Activated effector memory CD4-positive, alpha-beta T cell treated with anti-CD3 and anti-CD28 coated beads, Interleukin-2, amount 50 U/mL, for 16 hours (primary cell): ENCODE measurements at regions not wholly inside any gene's neighbourhood (a gene's known extent, or its start where the extent isn't known, plus 50 kb on each side); places are given as distances from the start of the nearest gene placed in this dataset.

ENCODE experiments used
- DNase-seq: peaks from one replicate; pipeline ENCODE4 v3.0.0-alpha.2; 2020

DNA sequence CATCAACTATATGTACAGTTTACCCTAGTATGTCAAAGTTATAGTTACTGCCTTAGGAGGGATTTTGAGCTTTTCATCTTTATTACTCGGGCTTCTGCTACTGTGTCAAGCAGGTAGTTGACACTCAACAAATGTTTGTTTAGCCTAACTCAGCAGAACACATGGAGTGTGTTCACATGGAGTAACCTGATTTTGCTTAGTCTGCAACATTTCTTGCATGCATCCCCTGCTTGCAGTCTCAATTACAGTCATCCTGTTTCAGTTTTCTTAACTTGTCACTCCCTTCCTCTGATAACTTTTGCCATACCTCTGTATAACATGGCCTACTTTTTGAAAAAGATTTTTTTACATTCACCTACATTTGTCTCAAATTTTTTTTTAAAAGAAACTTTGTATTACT, 135.5 kb downstream of the NMUR2 start:
- no peak for DNase-seq

DNA sequence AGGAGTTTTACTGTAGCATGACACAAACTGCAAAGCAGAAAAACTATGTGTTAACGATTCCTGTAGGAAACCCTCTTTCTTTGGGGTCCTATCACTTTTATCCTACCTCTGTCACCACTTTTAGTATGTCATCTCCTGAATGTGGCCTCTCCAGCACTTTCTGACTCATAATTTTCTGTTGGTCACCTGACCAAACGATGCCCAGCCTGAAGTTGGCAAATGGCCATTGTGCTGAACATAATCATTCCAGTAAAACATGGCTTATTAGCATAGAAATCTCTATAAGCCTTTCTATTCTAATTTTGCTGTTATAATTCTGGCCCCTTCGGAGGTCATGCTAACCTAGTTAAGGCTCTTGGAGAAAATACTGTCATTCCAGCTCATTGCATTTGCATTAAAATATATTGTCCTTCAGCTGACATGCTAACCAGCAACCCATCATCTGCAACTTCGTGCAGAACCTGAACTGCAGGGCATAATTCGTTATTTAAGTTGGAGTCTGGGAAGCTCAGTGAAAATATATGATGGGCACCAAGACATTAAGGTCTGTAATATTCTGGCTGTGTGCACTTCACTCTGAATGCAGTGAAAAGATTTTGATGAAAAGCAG, 140.3 kb downstream of the NMUR2 start:
- DNase-seq = no peak

DNA sequence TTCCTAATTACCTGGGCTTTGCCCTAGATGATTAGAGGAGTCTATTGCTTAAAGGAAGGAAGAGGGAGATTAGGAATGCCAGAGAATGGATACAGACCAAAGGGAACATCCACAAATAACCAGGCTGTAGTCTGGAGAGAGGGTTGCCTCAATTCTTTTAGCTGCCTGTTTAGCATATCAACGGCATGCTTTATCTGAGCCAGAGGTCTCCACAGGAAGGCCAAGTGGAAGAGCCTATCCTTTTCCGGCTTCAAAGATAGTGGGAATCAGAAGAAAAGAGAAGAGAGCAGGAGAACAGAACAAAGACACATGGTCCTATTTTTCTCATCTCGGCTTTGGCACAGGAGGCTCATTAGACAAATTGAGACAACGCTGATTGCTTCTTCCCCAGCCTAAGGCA, 142.4 kb downstream of the NMUR2 start:
- DNase-seq = no peak

DNA sequence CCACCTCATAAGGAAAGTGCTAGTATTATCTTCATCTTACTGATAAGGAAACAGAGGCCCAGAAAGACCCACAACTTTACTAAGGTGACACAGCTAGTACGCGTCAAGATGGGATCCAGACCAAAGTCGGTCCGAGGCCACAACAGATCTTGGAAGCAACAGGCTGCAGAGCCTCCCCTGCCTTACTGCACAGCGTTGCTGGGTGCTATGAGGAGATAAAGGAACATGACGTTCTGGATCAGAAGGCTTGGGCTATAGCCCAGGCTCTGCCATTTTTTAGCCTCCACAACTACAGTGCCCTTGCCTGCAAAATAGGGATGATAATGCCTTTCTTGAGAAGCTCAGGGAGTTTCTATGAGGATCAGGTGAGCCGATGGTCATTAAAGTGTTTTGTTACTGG, 144.1 kb downstream of the NMUR2 start:
- no peak for DNase-seq

DNA sequence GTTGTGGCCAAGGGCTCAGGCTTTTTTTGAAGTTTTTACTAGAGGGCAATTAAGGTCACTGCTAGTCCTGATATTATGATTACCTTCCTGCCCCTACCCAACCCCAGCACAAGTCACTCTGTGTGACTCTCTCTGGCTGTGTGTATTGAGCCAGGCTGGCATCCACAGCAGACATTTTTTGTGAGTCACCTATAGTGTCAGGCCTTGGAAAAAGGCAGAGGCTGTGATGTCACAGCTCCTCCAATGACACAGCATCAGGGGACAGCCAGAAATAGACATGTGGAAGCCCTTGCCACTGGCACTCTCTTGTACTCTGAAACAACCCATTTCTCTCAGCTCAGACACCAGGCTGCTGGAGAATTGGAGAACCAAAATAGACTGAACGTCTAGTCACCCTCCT, 145.4 kb downstream of the NMUR2 start:
- DNase-seq = no peak

DNA sequence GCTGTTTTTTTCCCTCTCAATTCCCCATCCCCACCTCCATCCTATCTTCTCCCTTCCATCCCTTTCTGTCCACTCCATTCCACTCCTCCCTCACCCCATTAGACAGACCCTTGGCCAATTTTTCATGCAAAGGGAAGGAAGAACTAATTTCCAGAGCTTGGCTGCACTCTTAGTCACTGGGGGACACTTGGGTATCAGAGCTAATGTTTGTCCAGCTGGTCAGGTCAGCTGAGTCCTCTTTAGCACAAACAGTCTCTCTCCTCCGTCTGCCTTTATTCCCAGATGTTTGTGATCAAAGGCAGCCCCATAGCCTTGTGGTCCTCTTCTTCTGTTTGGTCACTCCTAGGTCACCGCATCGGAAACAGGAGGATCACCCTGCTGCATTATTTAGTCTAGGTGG, 148.5 kb downstream of the NMUR2 start:
- DNase-seq = no peak

DNA sequence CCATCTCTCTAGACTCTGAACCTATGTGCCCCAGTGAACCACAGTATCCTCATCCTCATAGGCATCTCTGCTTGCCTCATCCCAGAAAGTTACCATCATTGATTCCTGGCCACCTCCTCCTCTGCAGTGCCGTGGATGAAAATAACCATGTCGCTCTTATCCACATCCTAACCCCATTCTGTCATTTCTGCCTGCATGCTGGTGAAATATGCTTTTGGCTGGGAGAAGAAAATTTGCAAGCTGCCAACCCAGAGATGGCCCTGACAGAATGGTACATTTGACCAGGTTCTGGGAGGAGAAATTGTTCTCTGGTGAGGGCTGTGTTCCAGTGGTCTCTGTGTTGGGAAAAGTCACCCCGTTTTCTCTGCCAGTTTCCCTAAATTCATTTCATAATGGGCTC, 149.7 kb downstream of the NMUR2 start:
- DNase-seq = no peak

DNA sequence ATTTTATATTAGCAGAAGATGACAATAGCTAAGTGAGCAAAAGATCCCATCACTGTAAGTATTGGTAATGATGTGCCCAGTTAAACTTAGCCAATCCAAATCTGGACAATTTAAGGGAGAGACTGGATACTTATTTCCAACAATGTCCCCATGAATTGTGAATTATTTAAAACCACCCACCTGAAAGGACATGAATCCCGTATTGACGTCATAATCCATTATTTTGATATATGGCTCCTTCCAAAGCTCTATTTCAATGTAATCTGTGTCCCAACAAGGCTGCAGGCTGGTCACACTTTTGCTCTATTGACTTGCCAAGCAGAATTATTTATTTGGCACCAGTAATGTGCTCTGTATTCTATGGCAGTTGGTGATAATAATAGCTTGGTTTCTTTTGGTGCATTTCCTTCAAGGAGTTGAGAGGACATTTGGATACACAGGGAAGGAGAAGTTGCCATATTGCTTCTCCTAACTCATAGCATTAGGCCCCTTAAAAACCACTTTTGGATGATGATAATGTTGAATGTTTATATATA, 157.2 kb downstream of the NMUR2 start:
- no peak for DNase-seq

DNA sequence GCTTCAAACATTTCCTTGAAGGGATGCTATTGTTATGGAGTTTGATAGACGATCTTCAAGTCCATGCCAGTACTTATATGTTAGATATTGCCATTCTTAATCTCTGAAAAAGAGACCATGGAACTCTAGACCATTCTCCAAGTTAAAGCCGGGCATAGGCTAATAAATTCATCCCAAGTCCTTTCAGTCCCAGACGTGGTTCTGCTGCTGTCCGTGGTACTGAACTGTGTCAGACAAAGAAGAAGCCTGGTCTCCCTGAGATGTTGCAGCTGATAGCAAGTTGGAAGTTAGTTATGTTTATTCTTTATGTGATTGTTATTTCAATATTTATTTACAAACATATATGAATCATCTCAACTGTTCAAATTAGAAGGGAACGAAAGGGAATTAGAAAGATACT, 158.7 kb downstream of the NMUR2 start:
- no peak for DNase-seq

DNA sequence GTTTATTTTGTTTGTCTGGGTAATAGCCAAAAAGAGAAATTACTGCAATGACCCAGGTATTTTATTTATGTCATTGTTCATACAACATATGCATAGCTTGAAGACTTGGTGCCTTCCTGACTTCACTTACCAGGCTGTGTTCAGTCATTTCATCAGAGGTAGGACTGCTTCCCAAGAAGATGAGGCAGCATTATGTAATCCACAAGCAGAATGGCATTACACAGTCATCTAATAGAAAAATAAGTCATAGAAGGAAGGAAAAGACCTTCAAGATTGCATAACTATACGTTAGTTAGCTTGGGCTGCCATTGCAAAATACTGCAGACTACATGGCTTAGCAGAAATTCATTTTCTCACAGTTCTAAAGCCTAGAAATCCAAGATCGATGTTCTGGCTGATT, 167.5 kb downstream of the NMUR2 start:
- no peak for DNase-seq

DNA sequence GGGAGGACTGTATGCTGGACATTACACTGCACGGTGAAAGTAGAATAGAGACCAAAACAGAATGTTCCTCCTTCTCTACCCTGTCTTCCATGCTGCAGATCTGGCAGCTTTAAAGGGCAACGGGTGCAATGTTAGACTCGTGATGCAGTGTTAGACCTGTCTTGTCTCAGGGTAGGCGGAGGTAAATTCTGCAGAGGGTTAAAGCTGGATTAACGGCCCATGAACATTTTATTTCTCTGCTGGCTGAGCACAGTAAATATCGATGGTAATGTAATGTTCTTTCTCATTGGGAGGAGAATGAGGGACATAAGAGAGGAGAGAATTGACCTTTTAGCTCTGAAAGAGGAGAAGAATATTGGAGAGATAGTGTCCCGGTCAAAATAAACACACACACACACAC, 178.9 kb downstream of the NMUR2 start:
- DNase-seq = no peak

DNA sequence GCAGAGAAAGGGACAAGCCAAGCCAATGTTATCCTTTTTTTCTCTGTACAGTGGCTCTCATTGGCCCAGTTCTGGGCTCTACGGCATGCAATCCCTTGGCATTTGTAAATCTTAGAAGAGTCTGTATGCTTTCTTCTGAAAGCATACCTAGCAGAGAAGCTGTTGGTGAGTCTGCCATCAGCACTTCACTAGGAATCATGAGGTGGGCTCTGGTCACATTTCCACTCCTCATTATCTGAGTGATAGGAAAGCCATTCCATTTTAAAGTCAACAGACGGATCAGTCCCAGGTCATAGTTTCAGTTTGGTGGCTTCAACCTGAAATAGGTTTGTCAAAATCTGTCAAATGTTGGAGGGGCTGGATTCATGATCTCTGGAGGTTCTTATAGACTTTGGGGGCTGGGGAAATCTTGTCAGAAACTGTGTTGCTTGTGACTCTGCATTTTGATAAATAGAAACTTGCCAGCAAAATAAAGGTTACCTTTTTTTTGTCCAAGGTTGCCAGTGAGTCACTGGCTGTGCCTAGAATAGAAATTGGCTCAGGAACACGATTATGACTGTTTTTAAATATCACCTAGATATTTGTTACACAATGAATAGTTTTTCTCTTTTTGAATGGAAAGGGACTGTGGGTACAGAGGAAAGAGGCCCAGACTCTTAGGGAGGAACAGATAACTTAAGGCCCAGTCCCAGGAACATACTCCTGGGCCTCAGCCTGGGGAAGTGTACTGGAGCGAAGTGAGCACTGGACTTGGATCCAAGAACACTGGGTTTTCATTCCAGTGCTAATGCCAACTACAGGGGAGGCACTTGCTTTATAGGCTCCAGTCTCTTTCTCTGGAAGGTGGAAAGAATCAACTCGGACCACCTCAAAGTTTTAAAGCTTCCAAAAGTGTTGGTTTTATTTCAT, 183.1 kb downstream of the NMUR2 start:
- no peak for DNase-seq

DNA sequence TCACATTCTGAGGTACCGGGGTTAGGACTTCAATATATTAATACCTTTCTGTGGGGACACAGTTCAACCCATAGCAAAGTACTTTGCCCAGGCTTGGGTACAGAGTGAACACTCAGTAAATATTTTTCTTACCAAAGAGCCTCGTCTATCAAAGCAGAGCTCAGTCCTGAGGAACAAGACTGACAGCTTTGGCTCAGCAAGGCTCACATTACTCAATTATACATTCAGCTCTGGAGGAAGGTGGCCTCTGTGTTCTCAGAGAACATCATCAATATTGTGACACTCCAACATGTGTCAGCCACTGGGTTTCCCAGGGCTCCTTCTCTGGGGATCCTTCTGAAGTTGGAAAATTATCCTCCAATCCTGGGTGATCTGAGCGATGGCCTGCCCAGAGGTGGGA, 186.4 kb downstream of the NMUR2 start:
- DNase-seq = no peak

DNA sequence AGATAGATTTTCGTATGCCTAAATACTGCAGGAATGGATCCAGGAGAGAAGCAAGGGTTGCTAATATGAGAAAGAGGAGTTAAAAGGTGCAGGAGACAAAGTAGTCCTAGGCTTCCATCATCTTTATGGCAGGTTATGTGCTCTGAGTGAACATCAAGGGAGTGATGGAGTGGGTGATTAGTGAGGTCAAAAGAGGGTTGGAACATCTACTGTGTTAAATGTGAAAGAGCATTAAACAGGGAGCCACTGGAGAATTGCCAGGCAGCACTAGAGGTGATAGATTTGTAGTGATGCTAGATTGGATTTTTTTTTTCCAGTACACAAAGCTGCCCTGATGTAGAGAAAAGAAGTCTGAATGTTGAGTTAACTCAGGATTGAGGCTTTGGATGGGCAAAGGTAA, 199.3 kb downstream of the NMUR2 start:
- no peak for DNase-seq

DNA sequence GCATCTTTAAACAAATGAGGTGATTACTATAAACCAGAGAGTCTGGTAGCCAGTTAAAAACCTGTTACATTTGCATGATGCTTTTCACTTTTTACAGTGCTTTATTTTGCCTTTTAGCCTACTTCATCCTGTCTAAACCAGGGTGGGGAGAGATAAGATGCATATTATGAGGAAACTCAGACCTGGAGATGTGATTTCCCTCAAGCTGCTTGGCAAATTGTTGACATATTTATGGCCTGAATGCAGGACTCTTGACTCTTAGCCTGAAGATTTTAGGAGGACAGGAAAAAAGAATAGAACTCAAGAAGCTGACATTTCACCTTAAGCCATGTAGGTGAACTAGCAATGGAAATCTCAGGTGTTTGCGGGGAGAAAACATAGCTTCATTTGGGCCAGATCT, 202.8 kb downstream of the NMUR2 start:
- DNase-seq = no peak

DNA sequence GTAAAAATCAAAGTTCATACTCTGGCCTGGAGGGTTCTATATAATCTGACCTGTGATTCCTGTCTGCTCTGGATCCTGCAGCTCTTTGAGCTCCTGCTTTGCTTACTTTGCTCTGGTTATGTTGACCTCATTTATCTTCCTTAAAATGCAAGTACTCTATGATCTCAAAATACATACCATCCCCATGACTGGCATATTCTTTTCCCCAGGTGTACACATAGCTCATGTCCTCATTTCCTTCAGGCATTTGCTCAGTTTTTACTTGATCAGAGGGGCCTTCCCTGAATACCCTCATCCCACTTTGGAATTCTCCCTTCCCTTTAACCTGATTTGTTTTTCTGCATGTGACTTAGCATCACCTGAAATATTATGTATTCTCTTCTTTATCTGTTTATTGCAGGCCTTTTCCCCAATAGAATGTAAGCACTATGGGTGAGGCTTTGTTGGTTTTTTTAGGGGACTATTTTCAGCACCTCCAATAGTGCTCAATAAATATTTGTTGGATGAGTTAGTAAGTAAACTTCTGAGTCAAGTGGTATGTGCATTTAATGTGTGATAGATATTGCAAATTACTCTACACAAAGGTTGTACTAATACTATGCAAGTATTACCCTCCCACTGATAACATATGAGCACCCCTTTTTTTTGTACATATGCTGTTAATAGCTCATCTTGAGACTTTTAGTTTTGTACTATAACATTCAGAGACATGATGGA, 211.5 kb downstream of the NMUR2 start:
- no peak for DNase-seq

DNA sequence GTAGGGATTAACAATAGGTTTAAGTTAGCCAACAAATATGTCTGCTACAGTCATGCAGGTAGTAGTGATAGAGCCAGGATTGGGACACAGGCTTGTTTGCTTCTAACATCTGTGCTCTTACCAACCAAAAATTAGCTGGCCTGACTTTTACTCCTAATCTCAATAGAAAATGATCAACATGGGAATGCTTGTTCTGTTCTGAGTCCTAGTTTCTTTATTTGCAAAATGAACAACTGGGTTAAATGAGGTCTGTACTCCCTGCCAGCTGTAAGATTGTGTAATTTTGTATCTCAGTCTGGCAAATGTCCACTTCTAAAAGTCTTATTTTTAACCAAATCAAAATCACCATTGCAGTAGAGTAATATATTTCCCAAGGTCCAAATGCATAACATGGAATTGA, 216.8 kb downstream of the NMUR2 start:
- no peak for DNase-seq

DNA sequence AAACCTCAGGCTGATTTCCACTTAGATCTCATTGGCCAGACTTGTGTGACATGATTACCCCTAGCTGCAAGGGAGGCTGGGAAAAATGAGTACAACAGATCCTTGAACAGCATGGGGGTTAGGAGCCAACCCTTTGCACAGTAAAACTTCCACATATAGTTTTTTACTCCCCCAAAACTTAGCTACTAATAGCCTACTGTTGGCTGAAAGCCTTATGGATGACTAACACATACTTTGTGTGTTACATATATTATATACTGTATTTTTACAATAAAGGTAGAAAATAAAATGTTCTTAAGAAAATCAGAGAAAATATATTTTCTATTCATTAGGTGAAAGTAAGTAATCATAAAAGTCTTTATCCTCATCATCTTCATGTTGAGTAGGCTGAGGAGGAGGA, 217.4 kb downstream of the NMUR2 start:
- no peak for DNase-seq

DNA sequence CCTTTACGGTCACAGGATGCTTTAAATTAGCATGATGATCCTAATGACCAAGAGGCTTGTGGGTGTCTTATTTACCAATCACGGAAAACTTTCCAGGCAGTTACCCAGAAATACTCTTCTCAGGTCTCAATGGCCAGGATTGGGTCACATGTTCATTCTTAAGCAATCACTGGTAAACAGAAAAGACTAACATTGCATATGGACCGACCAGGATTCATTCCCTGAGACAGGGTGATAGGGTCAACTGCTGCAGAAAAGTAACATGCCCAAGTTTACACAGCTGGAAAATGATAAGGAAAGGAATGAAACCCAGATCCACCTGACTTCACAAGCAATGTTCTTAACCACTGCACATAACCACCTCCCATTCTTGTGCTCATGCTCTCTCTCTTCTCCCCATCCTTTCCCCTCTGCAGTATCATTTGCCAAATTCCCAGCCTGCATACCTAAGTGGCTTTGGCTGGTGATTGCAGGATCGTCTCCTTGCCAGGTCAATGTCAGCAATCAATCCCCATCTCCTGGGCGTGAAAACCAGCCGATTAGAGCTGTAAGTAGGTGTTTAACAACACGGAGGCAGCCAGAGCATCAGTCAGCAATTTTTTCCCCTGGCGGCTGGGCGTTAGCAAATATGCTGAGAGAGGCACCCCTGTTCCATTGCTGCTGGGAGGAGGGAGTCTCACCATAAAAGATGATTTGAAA, 219.4 kb downstream of the NMUR2 start:
- DNase-seq = no peak

DNA sequence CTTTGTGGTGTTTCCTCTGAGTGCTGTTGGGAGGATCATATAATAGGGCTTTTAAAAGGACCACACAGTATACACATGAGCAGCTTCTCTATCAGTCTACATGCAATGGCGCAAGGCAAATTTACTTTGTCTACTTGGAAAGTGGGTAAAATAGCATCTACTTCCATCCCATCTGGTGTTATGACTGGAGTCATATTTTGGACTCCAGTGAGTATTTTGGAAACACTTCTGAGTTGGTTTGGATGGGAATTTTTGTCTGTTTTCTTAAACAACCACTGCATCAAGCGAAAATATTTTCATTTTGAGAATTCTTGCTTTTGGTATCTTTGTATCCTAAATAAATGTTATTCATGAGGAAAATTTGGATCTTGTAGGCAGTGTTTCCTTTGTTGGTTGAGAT, 220.8 kb downstream of the NMUR2 start:
- no peak for DNase-seq

DNA sequence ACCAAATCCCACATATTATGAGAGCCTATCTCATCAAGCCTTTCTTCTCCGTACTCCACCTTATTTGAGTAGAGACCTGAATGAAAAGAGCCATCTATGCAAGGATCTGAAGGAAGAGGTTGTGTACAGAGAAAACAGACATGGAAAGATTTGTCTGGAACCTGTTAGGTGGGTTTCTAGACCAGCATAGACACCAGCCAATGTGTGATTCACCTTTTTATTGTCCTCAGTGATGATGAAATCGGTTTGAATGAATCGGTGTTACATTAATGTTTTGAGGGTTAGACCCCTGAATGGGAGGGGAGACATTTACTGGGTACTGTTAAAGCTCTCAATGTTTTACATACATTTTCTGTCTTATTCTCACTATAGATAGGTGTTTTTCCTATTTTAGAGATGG, 223.6 kb downstream of the NMUR2 start:
- DNase-seq = no peak

DNA sequence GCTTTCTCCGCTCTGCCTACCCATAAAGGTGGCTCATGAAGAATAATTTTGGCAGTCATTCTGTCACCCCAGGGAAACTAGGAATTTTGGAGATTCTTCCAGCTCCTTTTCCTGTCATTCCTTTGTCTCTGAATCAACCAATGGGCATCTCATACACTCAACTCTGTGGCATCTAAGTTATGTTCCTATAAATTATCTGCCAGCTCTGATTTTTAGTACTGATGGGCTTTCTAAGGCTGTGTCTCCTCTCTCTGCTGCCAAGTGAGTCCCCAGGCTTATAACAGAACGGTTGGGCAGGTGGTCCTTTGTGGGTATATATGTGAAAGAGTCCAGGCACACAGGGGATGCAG, 226.8 kb downstream of the NMUR2 start:
- DNase-seq = no peak

DNA sequence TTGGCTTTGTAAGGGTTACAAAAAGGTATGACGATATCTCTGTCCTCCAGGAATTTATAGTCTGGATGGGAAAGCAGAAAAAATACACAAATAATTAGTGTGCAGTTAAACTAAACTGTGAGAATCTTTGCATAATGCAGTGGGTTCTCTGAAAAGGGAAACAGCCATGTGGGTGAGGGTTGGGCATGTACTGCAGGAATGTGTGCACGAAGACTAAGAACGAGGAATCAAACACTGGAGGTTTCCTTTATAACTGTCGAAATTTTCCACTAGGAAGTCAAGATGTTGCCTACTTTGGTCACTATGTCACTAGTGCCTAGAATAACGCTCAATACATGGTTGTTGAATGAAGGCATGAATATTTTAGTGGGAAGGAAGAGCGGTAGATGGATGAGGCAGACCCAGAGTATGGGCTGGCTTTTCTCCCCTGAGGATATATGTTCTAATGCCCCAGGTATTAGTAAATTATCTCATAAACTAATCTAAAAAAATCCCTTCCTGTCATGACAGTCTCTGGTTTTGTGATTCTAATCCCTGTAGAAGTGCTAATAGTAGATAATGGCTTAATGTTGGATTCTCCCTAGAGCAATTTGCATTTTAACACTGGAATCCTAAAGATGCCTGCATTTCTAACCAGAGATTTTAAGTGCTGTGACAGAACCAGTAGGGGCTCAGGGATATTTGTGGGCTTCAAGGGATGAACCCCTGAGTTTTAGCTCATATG, 227.3 kb downstream of the NMUR2 start:
- no peak for DNase-seq
